HCT116 (cell line): ENCODE measurements at regions not wholly inside any gene's neighbourhood (a gene's known extent, or its start where the extent isn't known, plus 50 kb on each side); places are given as distances from the start of the nearest gene placed in this dataset.
A peak's percentile ranks its signal among the peaks of the same experiment; 100 is the strongest.
"Not testable (repeated sequence)": the region's sequence is repeated elsewhere in the genome, so short reads cannot be mapped to it uniquely, and the experiment has no call there.

Source experiments
- ATAC-seq: fragments of 200-7000 bp; cut with Tn5 transposase; 2 replicates; pipeline ENCODE4 v1.9.1; 2020; ENCODE audit warnings: mild to moderate bottlenecking, moderate library complexity
- BruUV-seq: library from RNA; stranded (reverse); fragments of 400-500 nt; replicated peaks from 2 replicates; lab custom pipeline; 2021; lab: Mats Ljungman, UMichigan
- CTCF ChIA-PET: fragments of 300-600 bp; sonication (Branson Sonifier 250); formaldehyde crosslinking; loops from one replicate; lab custom pipeline; 2021; ENCODE audit warnings: antibody characterized with exemption; lab: Charles Lee
- POLR2A ChIA-PET: fragments of 300-600, 350-600 bp; sonication (Branson Sonifier 250); formaldehyde crosslinking; loops from one replicate; lab custom pipeline; 2021; ENCODE audit warnings: antibody characterized with exemption; lab: Charles Lee
- RAD21 ChIA-PET, 2 experiments: fragments of 300-600 bp; sonication (Branson Sonifier 250); formaldehyde crosslinking; loops; one replicate each; lab custom pipeline; 2023; ENCODE audit warnings: low total read pairs in 2 of 2; ENCODE audit not compliant: uncharacterized antibody in 2 of 2, unreplicated experiment in 2 of 2, low non-redundant PET in 1 of 2; lab: Charles Lee
- DNase-seq: peaks from one replicate; pipeline ENCODE4 v3.0.0-alpha.2; 2010; ENCODE audit warnings: low read depth, low spot score
- H2AFZ ChIP-seq: fragments of 200-600 bp; shearing (Covaris generic), sonication (generic); 2 replicates; pipeline ENCODE4 v1.6.1; 2017; ENCODE audit warnings: low read depth, mixed run types, mixed read lengths, antibody characterized with exemption, low read length; ENCODE audit not compliant: poor library complexity, severe bottlenecking
- H3K27ac ChIP-seq: 2 replicates; pipeline ENCODE4 v1.5.1; 2012; ENCODE audit warnings: low read depth, low read length
- H3K27me3 ChIP-seq: fragments of 200-600 bp; sonication (generic); 2 replicates; pipeline ENCODE4 v1.6.1; 2016; ENCODE audit warnings: mixed run types, low read length, mixed read lengths; ENCODE audit not compliant: insufficient read depth
- H3K36me3 ChIP-seq, 2 experiments: fragments of 200-500 bp in 1 of 2; fragments of 200-600 bp in 1 of 2; sonication (Bioruptor generic) in 1 of 2; sonication (generic) in 1 of 2; 2 replicates each; pipeline versions ENCODE4 v1.5.1 to v1.6.1; 2014 to 2016; ENCODE audit warnings: low read length in 2 of 2, inconsistent platforms in 1 of 2, mixed read lengths in 1 of 2, mixed run types in 1 of 2; ENCODE audit not compliant: insufficient read depth in 2 of 2, control insufficient read depth in 1 of 2
- H3K4me1 ChIP-seq, 2 experiments: fragments of 200-600 bp in 1 of 2; sonication (generic) in 1 of 2; 2 replicates each; pipeline versions ENCODE4 v1.5.1 to v1.6.1; 2012 to 2017; ENCODE audit warnings: low read length in 2 of 2, inconsistent platforms in 1 of 2, mild to moderate bottlenecking in 1 of 2, mixed read lengths in 1 of 2, mixed run types in 1 of 2, moderate library complexity in 1 of 2; ENCODE audit not compliant: insufficient read depth in 2 of 2, control insufficient read depth in 1 of 2
- H3K4me2 ChIP-seq: fragments of 200-600 bp; sonication (generic); 2 replicates; pipeline ENCODE4 v1.6.1; 2017; ENCODE audit warnings: mixed run types, low read length, mixed read lengths
- H3K4me3 ChIP-seq, 2 experiments: fragments of 200-600 bp in 1 of 2; sonication (generic) in 1 of 2; replicated peaks in 1 of 2; 2 replicates each; pipeline ENCODE4 v1.5.1; 2011 to 2016; ENCODE audit warnings: low read length in 2 of 2, control low read depth in 1 of 2, low read depth in 1 of 2, mild to moderate bottlenecking in 1 of 2, mixed read lengths in 1 of 2, mixed run types in 1 of 2
- H3K79me2 ChIP-seq: fragments of 200-600 bp; sonication (generic); 2 replicates; pipeline ENCODE4 v1.6.1; 2017; ENCODE audit warnings: mild to moderate bottlenecking, mixed run types, low read length, moderate library complexity, mixed read lengths; ENCODE audit not compliant: insufficient read depth
- H3K9ac ChIP-seq: fragments of 200-600 bp; sonication (generic); 2 replicates; pipeline ENCODE4 v1.6.1; 2016; ENCODE audit warnings: low read length, mixed read lengths
- H3K9me2 ChIP-seq: fragments of 200-600 bp; sonication (generic), shearing (Covaris generic); 2 replicates; pipeline ENCODE4 v1.6.1; 2017; ENCODE audit warnings: mixed run types, mild to moderate bottlenecking, moderate library complexity; ENCODE audit not compliant: insufficient read depth
- H3K9me3 ChIP-seq, 2 experiments: fragments of 200-500 bp in 1 of 2; fragments of 200-600 bp in 1 of 2; sonication (Bioruptor generic) in 1 of 2; sonication (generic) in 1 of 2; 2 replicates each; pipeline ENCODE4 v1.6.1; 2014 to 2017; ENCODE audit warnings: low read length in 2 of 2, mixed read lengths in 2 of 2, inconsistent platforms in 1 of 2, low read depth in 1 of 2, mild to moderate bottlenecking in 1 of 2, mixed run types in 1 of 2, moderate library complexity in 1 of 2; ENCODE audit not compliant: control insufficient read depth in 1 of 2, insufficient read depth in 1 of 2
- H4K20me1 ChIP-seq: fragments of 200-600 bp; sonication (generic), shearing (Covaris generic); 2 replicates; pipeline ENCODE4 v1.6.1; 2017; ENCODE audit warnings: mixed run types, mild to moderate bottlenecking, moderate library complexity; ENCODE audit not compliant: insufficient read depth
- EGR1 ChIP-seq: IDR thresholded peaks from 2 replicates; pipeline ENCODE4 v1.6.1; 2012; ENCODE audit warnings: low read depth
- ELF1 ChIP-seq: IDR thresholded peaks from 2 replicates; pipeline ENCODE4 v1.6.1; 2012; ENCODE audit warnings: low read depth, borderline replicate concordance
- EZH2 ChIP-seq: fragments of 200-600 bp; sonication (generic); IDR thresholded peaks from 2 replicates; pipeline ENCODE4 v1.6.1; 2017; ENCODE audit warnings: antibody characterized with exemption, mixed run types
- EZH2phosphoT487 ChIP-seq: fragments of 200-600 bp; IDR thresholded peaks from 2 replicates; pipeline ENCODE4 v1.6.1; 2018; ENCODE audit warnings: antibody characterized with exemption, borderline replicate concordance
- SIN3A ChIP-seq: IDR thresholded peaks from 2 replicates; pipeline ENCODE4 v1.6.1; 2012; ENCODE audit warnings: low read depth
- intact Hi-C: fragments of 100-400 bp; cut with micrococcal nuclease; formaldehyde crosslinking; loops from 2 replicates; pipeline ENCODE4 v1.10.0; 2022
- TF ChIP-seq, protein P1 (sequence below), 3 experiments: fragments of 200-600 bp in 1 of 3; sonication (generic) in 1 of 3; IDR thresholded peaks in 2 of 3; conservative IDR thresholded peaks in 1 of 3; 2 replicates each; pipeline ENCODE4 v1.5.1; 2012 to 2017; ENCODE audit warnings: low read depth in 2 of 3, low read length in 2 of 3, antibody characterized with exemption in 1 of 3, borderline replicate concordance in 1 of 3, control low read depth in 1 of 3, mild to moderate bottlenecking in 1 of 3, mixed read lengths in 1 of 3, mixed run types in 1 of 3, moderate library complexity in 1 of 3; ENCODE audit not compliant: insufficient read depth in 1 of 3

DNA sequence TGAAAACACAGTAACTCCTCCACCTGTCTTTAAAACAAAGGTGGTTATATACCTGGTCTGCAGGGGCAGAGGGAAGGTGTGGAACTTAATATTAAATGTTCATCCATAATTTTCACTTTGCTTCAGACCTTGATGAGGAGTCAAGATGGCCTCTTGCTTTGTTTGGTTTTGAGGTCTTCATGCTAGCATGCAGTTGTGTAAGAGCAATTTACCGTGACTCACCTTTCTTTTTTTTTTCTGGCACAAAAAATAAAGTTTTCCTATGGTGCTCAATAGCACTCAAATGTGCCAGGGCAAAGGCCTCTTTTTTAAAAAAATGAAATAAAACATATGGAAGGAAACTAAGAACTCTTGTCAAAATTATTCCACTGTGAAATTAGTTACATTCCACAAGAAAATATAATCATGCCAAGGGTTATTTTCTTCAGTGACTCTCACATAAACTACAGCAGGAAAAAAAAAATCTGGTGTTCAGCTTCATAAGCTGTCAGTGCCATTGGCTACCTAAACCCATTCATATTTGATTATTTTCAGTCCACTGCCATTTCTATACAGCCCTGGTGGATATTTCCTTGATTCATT is 128.2 kb downstream of the SLC7A11 start:
- Histone ChIP-seq H3K9me3 (0 out of 4 replicates have a peak, but pooled peaks cover 0 to under 1% of the 10 kb centered on the region in 2 experiments), H2AFZ (peak overlapping the region; percentile 17), H3K36me3 (no peaks in the 10 kb centered on the region), H3K27me3 (no peaks in the 10 kb centered on the region), H3K4me2 (no peak overlapping the region), H3K9me2 (no peaks in the 10 kb centered on the region), H3K9ac (no peak overlapping the region), H4K20me1 (no peaks in the 10 kb centered on the region), H3K79me2 (no peaks in the 10 kb centered on the region), H3K4me1 (peaks cover 7 to 17% of the 10 kb centered on the region in 2 experiments; a peak in 3 of 4 replicates), H3K27ac (no peak overlapping the region), H3K4me3 (no peak overlapping the region)
- ChIA-PET POLR2A (no interaction called here), CTCF (no interaction called here), RAD21 (no interaction called here)
- no peak for DNase-seq
- TF ChIP-seq EGR1 (no peak), EZH2phosphoT487 (no peak), ELF1 (no peak), SIN3A (no peak), EZH2 (no peak)
- TF ChIP-seq, protein P1, sequence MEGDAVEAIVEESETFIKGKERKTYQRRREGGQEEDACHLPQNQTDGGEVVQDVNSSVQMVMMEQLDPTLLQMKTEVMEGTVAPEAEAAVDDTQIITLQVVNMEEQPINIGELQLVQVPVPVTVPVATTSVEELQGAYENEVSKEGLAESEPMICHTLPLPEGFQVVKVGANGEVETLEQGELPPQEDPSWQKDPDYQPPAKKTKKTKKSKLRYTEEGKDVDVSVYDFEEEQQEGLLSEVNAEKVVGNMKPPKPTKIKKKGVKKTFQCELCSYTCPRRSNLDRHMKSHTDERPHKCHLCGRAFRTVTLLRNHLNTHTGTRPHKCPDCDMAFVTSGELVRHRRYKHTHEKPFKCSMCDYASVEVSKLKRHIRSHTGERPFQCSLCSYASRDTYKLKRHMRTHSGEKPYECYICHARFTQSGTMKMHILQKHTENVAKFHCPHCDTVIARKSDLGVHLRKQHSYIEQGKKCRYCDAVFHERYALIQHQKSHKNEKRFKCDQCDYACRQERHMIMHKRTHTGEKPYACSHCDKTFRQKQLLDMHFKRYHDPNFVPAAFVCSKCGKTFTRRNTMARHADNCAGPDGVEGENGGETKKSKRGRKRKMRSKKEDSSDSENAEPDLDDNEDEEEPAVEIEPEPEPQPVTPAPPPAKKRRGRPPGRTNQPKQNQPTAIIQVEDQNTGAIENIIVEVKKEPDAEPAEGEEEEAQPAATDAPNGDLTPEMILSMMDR (IDR thresholded peaks at IDR 0.05 in 2 of 3, conservative IDR thresholded peaks at IDR 0.05 in 1 of 3; ENCODE audit: borderline replicate concordance in 1 of 3, insufficient read depth in 1 of 3, low read depth in 2 of 3, low read length in 2 of 3) = no peak
- intact Hi-C loops = no loop called here
- BruUV-seq = no TSS peak
- no peak for ATAC-seq

DNA sequence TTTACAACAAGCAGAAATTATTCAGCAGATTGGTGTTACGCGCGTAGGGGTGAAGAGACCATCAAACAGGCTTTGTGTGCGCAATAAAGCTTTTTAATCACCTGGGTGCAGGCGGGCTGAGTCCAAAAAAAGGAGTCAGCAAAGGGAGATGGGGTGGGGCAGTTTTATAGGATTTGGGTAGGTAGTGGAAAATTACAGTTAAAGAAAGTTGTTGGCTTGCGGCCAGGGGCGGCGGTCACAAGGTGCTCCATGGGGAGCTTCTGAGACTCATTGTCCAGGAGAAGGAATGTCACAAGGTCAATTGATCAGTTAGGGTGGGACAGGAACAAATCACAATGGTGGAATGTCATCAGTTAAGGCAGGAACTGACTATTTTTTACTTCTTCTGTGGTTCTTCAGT is 129.3 kb downstream of the SLC7A11 start:
- DNase-seq, H3K9me2 ChIP-seq, H4K20me1 ChIP-seq, H3K36me3 ChIP-seq, H3K79me2 ChIP-seq, H2AFZ ChIP-seq, H3K9ac ChIP-seq, H3K27me3 ChIP-seq, H3K9me3 ChIP-seq, H3K27ac ChIP-seq, ATAC-seq, H3K4me2 ChIP-seq, RAD21 ChIA-PET, BruUV-seq, intact Hi-C loops, POLR2A ChIA-PET, H3K4me3 ChIP-seq, CTCF ChIA-PET: not testable (repeated sequence)
- H3K4me1 ChIP-seq = peaks cover 7 to 17% of the 10 kb centered on the region in 2 experiments; a peak in 3 of 4 replicates
